HG03103 (cell line): ENCODE measurements at regions not wholly inside any gene's neighbourhood (a gene's known extent, or its start where the extent isn't known, plus 50 kb on each side); places are given as distances from the start of the nearest gene placed in this dataset.

Source experiments
- ATAC-seq: cut with Tn5 transposase; IDR thresholded peaks from one replicate; pipeline ENCODE4 v1.9.1; 2021; ENCODE audit warnings: low read depth; ENCODE audit not compliant: unreplicated experiment

GRCh38 chr10:123446449-123447156 lies 219.6 kb upstream of the GPR26 start:
- ATAC-seq, result no peak

GRCh38 chr10:123449234-123449962 lies 216.8 kb upstream of the GPR26 start:
- ATAC-seq, result no peak

- no peak for ATAC-seq
These were observed 215.1 kb upstream of the GPR26 start for GRCh38 chr10:123450956-123451605.

- no peak for ATAC-seq
These were observed 214.4 kb upstream of the GPR26 start for GRCh38 chr10:123451618-123452245.

DNA sequence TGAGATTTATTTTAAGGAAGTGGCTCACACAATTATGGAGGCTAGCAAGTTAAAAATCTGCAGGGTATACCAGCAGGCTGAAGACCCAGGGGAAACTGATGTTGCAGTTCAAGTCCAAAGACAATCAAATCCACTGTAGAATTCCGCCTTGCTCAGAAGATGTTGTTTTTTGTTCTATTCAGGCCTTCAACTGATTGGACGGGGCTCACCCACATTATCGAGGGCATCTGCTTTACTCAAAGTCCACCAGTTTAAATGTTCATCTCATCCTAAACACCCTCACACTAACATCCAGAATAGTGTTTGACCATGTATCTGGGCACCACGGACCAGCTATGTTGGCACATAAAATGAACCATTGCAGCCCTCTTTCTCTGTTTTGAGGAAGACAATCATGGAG lies 211.2 kb upstream of the GPR26 start:
- ATAC-seq, result no peak

DNA sequence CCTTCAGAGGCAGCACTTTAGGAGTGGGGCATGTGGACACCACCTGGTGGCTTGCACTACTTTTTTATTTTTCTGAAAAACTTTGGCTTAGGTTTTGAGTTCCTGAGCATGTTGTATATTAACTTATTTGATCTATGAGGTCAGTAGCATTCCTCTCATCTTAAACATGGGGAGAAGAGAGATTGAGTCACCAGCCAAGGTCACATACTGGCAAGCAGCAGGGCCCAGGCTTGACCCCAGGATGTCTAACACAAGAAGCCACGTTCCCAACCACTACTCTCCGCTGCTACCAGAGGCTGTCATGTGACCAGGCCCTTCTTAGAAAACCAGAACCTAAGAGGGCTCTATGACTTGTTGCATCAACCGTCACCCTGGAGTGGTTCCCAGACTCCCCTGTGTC lies 210.3 kb upstream of the GPR26 start:
- ATAC-seq, result no peak

- no peak for ATAC-seq
These were observed 207.2 kb upstream of the GPR26 start for GRCh38 chr10:123458933-123459332.

GRCh38 chr10:123459371-123460091 lies 206.6 kb upstream of the GPR26 start:
- no peak for ATAC-seq

GRCh38 chr10:123462246-123462645 lies 203.9 kb upstream of the GPR26 start:
- no peak for ATAC-seq

DNA sequence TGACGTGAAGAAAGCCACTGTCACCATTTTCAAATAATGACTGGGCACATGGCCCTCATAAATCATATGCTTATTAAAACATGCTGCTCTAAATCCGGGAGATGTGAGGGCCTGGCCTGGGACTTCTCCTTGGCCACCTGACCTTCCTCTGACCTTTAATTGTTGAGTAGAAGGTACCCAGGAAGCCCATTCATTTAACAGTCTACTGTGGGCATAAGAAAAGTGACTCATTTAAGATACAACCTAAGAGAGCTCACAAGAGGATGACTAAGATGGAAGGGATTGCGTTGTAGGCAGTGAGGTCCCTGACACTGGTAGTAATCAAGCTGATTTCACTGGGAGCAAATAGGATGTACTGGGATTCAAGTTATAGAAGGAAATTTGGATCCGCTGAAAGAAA lies 203.4 kb upstream of the GPR26 start:
- no peak for ATAC-seq

DNA sequence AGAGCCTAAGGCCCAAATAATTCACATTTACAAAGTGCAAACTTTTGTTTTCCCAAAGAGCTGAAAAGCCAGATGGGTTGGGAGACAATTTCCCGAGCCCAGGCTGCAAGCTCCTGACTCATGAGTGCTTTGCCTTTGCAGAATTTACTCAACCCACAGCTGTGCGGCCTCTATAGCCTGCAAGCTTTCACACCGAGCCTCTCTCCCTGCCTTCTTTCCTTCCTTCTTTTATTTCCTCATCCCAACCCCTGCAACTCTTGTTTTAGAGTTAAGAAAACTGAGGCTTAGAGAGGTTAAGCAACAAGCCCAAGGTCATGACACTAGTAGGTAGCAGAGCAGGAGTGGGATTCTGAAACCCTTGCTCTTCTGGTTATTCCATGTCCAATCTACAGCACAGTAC lies 203.0 kb upstream of the GPR26 start:
- no peak for ATAC-seq

DNA sequence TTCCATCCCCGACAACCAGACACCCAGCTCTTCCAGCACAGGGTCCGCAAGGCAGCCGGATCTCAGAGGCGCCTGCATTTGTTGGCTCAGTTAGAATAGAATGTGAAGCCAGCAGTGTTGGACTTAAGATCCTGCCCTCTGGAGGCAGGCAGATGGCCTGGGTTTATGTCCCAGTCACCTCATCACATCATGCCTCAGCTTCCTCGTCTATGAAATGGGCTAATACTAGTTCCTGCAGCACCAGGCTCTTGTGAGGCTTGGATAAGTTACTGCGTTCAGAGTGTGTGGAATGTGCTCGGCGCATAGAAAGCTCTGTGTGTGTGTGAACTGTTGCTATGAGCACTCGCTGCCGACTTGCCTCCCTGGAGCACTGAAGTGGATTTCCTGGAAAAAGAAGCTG lies 202.5 kb upstream of the GPR26 start:
- no peak for ATAC-seq

GRCh38 chr10:123464430-123465323 lies 201.5 kb upstream of the GPR26 start:
- no peak for ATAC-seq

- ATAC-seq, result no peak
These were observed 195.7 kb upstream of the GPR26 start for GRCh38 chr10:123470336-123470921.

GRCh38 chr10:123471811-123472210 lies 194.3 kb upstream of the GPR26 start:
- no peak for ATAC-seq

DNA sequence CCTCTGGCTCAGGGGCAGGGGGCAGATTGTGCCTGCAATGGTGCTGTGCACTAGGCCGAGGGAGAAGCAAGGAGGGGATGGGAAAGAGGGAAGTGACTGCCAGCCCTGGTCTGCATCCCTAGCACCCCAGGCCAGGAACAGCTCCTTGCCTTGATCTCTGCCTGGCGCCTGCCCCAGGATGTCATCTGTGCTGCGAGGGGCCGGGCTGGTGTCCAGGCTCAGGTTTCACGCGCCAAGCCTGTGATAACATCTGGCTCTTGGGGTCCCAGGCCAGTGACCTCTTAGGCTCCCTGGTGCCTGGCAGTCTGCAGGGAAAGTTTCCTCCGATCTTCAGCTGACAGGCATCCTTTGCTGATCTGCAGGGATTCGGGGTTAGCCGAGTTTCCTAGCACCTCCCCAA lies 193.5 kb upstream of the GPR26 start:
- ATAC-seq, result no peak

- ATAC-seq, result no peak
These were observed 191.5 kb upstream of the GPR26 start for GRCh38 chr10:123474700-123475099.

DNA sequence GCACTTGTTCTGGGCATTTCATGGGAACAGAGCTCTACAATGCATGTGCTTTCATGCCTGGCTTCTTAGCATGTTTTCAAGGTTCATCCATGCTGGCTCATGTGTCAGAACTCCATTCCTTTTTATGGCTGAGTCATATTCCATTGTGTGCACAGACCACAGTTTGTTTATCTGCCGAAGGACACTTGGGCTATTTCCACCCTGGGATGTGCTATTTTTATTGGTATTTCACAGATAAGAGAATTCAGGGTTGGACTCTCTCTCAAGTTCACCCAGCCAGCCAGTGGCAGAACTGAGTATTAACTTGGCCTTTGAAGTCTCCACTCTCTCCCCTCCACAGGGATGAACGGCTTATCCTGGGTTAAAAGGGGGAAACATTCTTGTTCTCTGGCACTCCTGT lies 190.7 kb upstream of the GPR26 start:
- no peak for ATAC-seq

GRCh38 chr10:123478116-123478515 lies 188.0 kb upstream of the GPR26 start:
- ATAC-seq, result no peak
